ENCODE measurements at regions not wholly inside any gene's neighbourhood (a gene's known extent, or its start where the extent isn't known, plus 50 kb on each side); places are given as distances from the start of the nearest gene placed in this dataset.

GRCh38 chrX:18051690-18052089 is 169.0 kb downstream of the BEND2 start:
- in situ Hi-C loops (cut with HindIII; ENCODE audit: extremely low pct_ligation_motif_present, low pct_unique_long_range_greater_than_20kb): no loop called here
- TF ChIP-seq TCF7 (IDR thresholded peaks at IDR 0.05; ENCODE audit: low read depth) (no peak), YEATS4 (CRISPR knock-in tag; IDR thresholded peaks at IDR 0.05; ENCODE audit: borderline replicate concordance) (no peak), NAIF1 (CRISPR knock-in tag; IDR thresholded peaks at IDR 0.05; ENCODE audit: borderline replicate concordance) (no peak), HDAC6 (IDR thresholded peaks at IDR 0.05; ENCODE audit: low read depth, low read length) (no peak)
- Histone ChIP-seq H3K9ac (ENCODE audit: insufficient read depth, low read depth, low read length) (no peak overlapping the region), H3K9me3 (ENCODE audit: low read length) (no peaks in the 10 kb centered on the region), H3K79me2 (ENCODE audit: insufficient read depth, low read length) (no peaks in the 10 kb centered on the region), H3K4me2 (ENCODE audit: low read depth, low read length) (no peak overlapping the region), H2AFZ (ENCODE audit: low read length) (no peak overlapping the region), H3K36me3 (replicated peaks in 1 of 2; ENCODE audit: control insufficient read depth in 1 of 2, insufficient read depth in 2 of 2, low read length in 2 of 2) (no peaks in the 10 kb centered on the region), H3K4me1 (ENCODE audit: insufficient read depth, low read length) (no peaks in the 10 kb centered on the region), H3K27ac (ENCODE audit: extremely low read length, insufficient read depth, low read length) (no peak overlapping the region), H4K20me1 (ENCODE audit: insufficient read depth, low read length) (no peaks in the 10 kb centered on the region), H3K27me3 (ENCODE audit: control insufficient read depth in 1 of 2, insufficient read depth in 2 of 2, low read length in 2 of 2) (no peaks in the 10 kb centered on the region), H3K4me3 (replicated peaks in 1 of 3; ENCODE audit: insufficient read depth in 1 of 3, low read depth in 2 of 3, low read length in 3 of 3) (no peak overlapping the region)
- ATAC-seq (no peak), FAIRE-seq (no peak), DNase-seq (ENCODE audit: low spot score) (no peak)
- BruUV-seq (replicated peaks): no TSS peak
- intact Hi-C loops (cut with micrococcal nuclease; ENCODE audit: unreplicated experiment): no loop called here
- ChIA-PET CTCF (ENCODE audit: low intra/inter-chr PET ratio, low total read pairs) (no interaction called here), POLR2A (no interaction called here)
- 0% methylated on average over 1 of the region's 1 CpG for WGBS (ENCODE audit: low lambda C conversion rate)

GRCh38 chrX:18047491-18047890 is 173.2 kb downstream of the BEND2 start:
- H3K4me1 ChIP-seq (ENCODE audit: insufficient read depth, low read length): no peaks in the 10 kb centered on the region
- no peak for FAIRE-seq
- ChIA-PET CTCF (ENCODE audit: low intra/inter-chr PET ratio, low total read pairs) (no interaction called here), POLR2A (no interaction called here)
- intact Hi-C loops (cut with micrococcal nuclease; ENCODE audit: unreplicated experiment): no loop called here
- DNase-seq (ENCODE audit: low spot score): no peak
- no TSS peak for BruUV-seq (replicated peaks)
- WGBS (ENCODE audit: low lambda C conversion rate): 4% methylated on average over 3 of the region's 3 CpGs
- no peak overlapping the region for H3K27ac ChIP-seq (ENCODE audit: extremely low read length, insufficient read depth, low read length)
- in situ Hi-C loops (cut with HindIII; ENCODE audit: extremely low pct_ligation_motif_present, low pct_unique_long_range_greater_than_20kb): no loop called here
- no peak overlapping the region for H3K4me2 ChIP-seq (ENCODE audit: low read depth, low read length)
- no peak for ATAC-seq
- no peaks in the 10 kb centered on the region for H3K27me3 ChIP-seq (ENCODE audit: control insufficient read depth in 1 of 2, insufficient read depth in 2 of 2, low read length in 2 of 2)
- H3K36me3 ChIP-seq (replicated peaks in 1 of 2; ENCODE audit: control insufficient read depth in 1 of 2, insufficient read depth in 2 of 2, low read length in 2 of 2): no peaks in the 10 kb centered on the region
- TF ChIP-seq ARHGAP35 (CRISPR knock-in tag; IDR thresholded peaks at IDR 0.05; ENCODE audit: borderline replicate concordance) (no peak), ZBTB7A (CRISPR knock-in tag; IDR thresholded peaks at IDR 0.05) (no peak), ZNF691 (CRISPR knock-in tag; IDR thresholded peaks at IDR 0.05; ENCODE audit: borderline replicate concordance, low read depth) (no peak), SMARCE1 (IDR thresholded peaks at IDR 0.05; ENCODE audit: borderline replicate concordance) (no peak)
- no peak overlapping the region for H3K9ac ChIP-seq (ENCODE audit: insufficient read depth, low read depth, low read length)
- H4K20me1 ChIP-seq (ENCODE audit: insufficient read depth, low read length): no peaks in the 10 kb centered on the region
- no peaks in the 10 kb centered on the region for H3K79me2 ChIP-seq (ENCODE audit: insufficient read depth, low read length)
- H3K4me3 ChIP-seq (replicated peaks in 1 of 3; ENCODE audit: insufficient read depth in 1 of 3, low read depth in 2 of 3, low read length in 3 of 3): no peak overlapping the region
- no peak overlapping the region for H2AFZ ChIP-seq (ENCODE audit: low read length)
- no peaks in the 10 kb centered on the region for H3K9me3 ChIP-seq (ENCODE audit: low read length)
